ENCODE measurements at regions not wholly inside any gene's neighbourhood (a gene's known extent, or its start where the extent isn't known, plus 50 kb on each side); places are given as distances from the start of the nearest gene placed in this dataset.
"Not testable (repeated sequence)": the region's sequence is repeated elsewhere in the genome, so short reads cannot be mapped to it uniquely, and the experiment has no call there.

- no peak for DNase-seq (ENCODE audit: low read depth)
Measured at GRCh38 chr5:130724658-130725057, 440.4 kb downstream of the HINT1 start.

- peak; percentile 31 for DNase-seq (ENCODE audit: low read depth)
Measured at GRCh38 chr5:130720355-130720754, 444.7 kb downstream of the HINT1 start.

- no peak for DNase-seq (ENCODE audit: low read depth)
Measured at GRCh38 chr5:130715541-130715940, 449.5 kb downstream of the HINT1 start.

- no peak for DNase-seq (ENCODE audit: low read depth)
Measured at GRCh38 chr5:130714200-130714599, 450.9 kb downstream of the HINT1 start.

- DNase-seq (ENCODE audit: low read depth) = no peak
Measured at GRCh38 chr5:130712324-130712723, 452.7 kb downstream of the HINT1 start.

- no peak for DNase-seq (ENCODE audit: low read depth)
Measured at GRCh38 chr5:130710596-130710995, 454.5 kb downstream of the HINT1 start.

GRCh38 chr5:130708754-130709153 lies 456.3 kb downstream of the HINT1 start:
- DNase-seq (ENCODE audit: low read depth) = no peak

GRCh38 chr5:130706696-130707095 lies 458.4 kb downstream of the HINT1 start:
- DNase-seq (ENCODE audit: low read depth) = no peak

GRCh38 chr5:130705368-130705767 lies 459.7 kb downstream of the HINT1 start:
- no peak for DNase-seq (ENCODE audit: low read depth)

GRCh38 chr5:130693509-130693908 lies 471.5 kb downstream of the HINT1 start:
- DNase-seq (ENCODE audit: low read depth) = no peak

GRCh38 chr5:130692770-130693169 lies 472.3 kb downstream of the HINT1 start:
- DNase-seq (ENCODE audit: low read depth) = peak; percentile 18

GRCh38 chr5:130689831-130690230 lies 475.2 kb downstream of the HINT1 start:
- DNase-seq (ENCODE audit: low read depth) = no peak

- no peak for DNase-seq (ENCODE audit: low read depth)
Measured at GRCh38 chr5:130687085-130687733, 477.8 kb downstream of the HINT1 start.

- no peak for DNase-seq (ENCODE audit: low read depth)
Measured at GRCh38 chr5:130678637-130679036, 486.4 kb downstream of the HINT1 start.

GRCh38 chr5:130666462-130666861 lies 498.6 kb downstream of the HINT1 start:
- DNase-seq (ENCODE audit: low read depth) = no peak

GRCh38 chr5:130652176-130652575 lies 512.9 kb downstream of the HINT1 start:
- peak; percentile 59 for DNase-seq (ENCODE audit: low read depth)

- DNase-seq (ENCODE audit: low read depth) = no peak
Measured at GRCh38 chr5:130651440-130651839, 513.6 kb downstream of the HINT1 start.

GRCh38 chr5:130643321-130643720 lies 521.7 kb downstream of the HINT1 start:
- no peak for DNase-seq (ENCODE audit: low read depth)

- no peak for DNase-seq (ENCODE audit: low read depth)
Measured at GRCh38 chr5:130642461-130642860, 522.6 kb downstream of the HINT1 start.

GRCh38 chr5:130627145-130627544 lies 537.9 kb downstream of the HINT1 start:
- DNase-seq (ENCODE audit: low read depth) = no peak

GRCh38 chr5:130624805-130625204 lies 540.3 kb downstream of the HINT1 start:
- DNase-seq (ENCODE audit: low read depth) = no peak

GRCh38 chr5:130616161-130616560 lies 548.9 kb downstream of the HINT1 start:
- DNase-seq (ENCODE audit: low read depth) = peak; percentile 14

- DNase-seq (ENCODE audit: low read depth) = no peak
Measured at GRCh38 chr5:130605234-130605633, 559.8 kb downstream of the HINT1 start.

GRCh38 chr5:130596647-130597046 lies 568.4 kb downstream of the HINT1 start:
- DNase-seq (ENCODE audit: low read depth) = not testable (repeated sequence)
